Cardiac fibroblast (primary cell): ENCODE measurements at regions not wholly inside any gene's neighbourhood (a gene's known extent, or its start where the extent isn't known, plus 50 kb on each side); places are given as distances from the start of the nearest gene placed in this dataset.

Source experiments
- DNase-seq, 2 donors: peaks; one replicate each; pipeline versions ENCODE4 v3.0.0 to v3.0.0-alpha.2; 2010; ENCODE audit warnings: low read depth in 2 of 2
- H3K4me3 ChIP-seq, 2 donors: replicated peaks in 1 of 2; 1 replicate in 1 of 2; 2 replicates in 1 of 2; pipeline ENCODE4 v1.5.1; 2011; ENCODE audit warnings: low read depth in 2 of 2, low read length in 2 of 2, mild to moderate bottlenecking in 2 of 2, moderate library complexity in 1 of 2
- TF ChIP-seq, protein P1 (sequence below): IDR thresholded peaks from one replicate; pipeline ENCODE4 v1.5.1; 2011; ENCODE audit warnings: low read depth, mild to moderate bottlenecking, low read length, inconsistent platforms

DNA sequence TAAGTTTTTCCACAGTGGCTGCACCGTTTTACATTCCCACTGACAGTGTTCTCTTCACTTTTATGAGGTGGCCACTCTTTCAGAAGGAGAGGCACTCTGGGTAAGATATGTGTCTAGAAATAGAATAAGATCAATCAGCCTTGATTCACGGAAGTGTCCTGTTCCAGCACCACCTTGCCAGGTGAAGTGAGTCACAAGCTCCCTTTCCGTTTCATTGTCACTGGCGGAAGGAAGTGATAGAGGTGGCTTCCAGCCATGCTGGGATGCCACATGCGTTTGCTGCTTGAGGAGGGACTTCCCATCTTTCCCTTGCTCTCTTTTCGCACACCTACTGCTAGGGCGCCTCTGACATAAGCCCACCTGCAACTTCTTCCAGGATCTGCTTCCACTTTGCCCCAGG lies 217.1 kb downstream of the PIK3R1 start:
- no peak for DNase-seq
- no peak overlapping the region for H3K4me3 ChIP-seq
- TF ChIP-seq, protein P1, sequence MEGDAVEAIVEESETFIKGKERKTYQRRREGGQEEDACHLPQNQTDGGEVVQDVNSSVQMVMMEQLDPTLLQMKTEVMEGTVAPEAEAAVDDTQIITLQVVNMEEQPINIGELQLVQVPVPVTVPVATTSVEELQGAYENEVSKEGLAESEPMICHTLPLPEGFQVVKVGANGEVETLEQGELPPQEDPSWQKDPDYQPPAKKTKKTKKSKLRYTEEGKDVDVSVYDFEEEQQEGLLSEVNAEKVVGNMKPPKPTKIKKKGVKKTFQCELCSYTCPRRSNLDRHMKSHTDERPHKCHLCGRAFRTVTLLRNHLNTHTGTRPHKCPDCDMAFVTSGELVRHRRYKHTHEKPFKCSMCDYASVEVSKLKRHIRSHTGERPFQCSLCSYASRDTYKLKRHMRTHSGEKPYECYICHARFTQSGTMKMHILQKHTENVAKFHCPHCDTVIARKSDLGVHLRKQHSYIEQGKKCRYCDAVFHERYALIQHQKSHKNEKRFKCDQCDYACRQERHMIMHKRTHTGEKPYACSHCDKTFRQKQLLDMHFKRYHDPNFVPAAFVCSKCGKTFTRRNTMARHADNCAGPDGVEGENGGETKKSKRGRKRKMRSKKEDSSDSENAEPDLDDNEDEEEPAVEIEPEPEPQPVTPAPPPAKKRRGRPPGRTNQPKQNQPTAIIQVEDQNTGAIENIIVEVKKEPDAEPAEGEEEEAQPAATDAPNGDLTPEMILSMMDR: no peak

DNA sequence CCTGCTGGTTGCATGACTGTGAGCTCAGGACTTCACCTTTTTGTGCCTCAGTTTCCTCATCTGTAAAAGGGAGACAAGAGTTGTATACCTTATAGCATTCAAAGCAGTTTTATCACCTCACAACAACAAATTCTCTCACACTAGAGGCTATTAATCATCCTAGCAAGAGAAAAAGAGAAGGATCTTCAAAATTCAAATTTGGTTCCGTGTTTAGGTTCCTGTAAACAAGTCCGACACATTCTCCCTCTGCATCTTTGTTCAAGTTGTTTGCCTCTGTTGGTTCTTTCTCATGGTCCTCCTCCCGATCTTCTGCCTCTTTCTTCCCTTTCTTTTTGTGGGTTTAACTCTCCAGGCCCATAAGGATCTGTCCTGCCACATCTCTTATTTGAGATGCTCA lies 218.0 kb downstream of the PIK3R1 start:
- no peak for DNase-seq
- TF ChIP-seq, protein P1: no peak
- H3K4me3 ChIP-seq: no peak overlapping the region

DNA sequence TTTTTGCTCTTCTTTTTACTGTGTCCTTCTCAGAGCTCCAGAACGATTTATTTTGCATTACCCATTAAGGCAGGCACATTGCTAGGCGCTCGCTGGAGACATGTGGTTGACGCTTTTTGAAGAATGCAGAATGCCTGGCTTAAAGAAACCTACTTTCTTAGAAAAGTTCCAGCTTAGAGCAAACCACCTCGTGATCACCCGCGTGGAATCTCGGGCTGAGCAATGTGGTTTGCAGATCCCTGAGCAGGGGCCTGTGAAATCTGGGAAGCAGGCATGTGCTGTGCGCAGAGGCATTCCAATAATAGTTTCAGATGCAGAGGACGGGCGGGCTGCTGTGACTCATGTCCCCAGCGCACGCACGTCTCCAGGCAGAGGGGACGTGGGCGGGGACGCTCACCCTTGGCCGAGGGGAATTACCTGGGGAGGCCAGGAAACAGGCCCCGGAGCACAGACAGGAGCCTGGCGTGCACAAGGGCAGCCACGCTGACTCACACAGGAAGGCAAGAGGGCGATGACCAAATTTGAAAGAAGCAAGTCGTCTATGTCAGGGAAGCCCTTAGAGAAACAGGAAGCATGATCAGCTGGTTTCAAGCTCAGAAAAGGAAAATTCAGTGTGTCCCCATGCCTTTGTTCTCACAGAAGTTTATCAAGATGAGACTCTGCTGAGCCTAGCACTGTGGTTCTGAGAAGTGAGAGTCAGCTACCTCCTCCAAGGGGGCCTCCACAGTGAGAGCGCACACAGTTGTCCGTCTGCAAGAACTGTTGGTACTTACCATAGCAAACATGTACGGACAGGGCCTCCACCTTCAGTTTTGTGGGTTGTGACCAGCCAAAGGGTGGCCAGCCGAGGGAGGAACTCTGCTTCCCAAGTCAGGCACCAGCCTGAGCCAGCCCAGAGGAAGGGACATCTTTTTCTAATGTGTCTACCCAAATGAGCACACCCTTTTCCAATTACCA lies 218.6 kb downstream of the PIK3R1 start:
- TF ChIP-seq, protein P1: no peak
- peak; percentile 94 to 97 for DNase-seq
- no peak overlapping the region for H3K4me3 ChIP-seq

DNA sequence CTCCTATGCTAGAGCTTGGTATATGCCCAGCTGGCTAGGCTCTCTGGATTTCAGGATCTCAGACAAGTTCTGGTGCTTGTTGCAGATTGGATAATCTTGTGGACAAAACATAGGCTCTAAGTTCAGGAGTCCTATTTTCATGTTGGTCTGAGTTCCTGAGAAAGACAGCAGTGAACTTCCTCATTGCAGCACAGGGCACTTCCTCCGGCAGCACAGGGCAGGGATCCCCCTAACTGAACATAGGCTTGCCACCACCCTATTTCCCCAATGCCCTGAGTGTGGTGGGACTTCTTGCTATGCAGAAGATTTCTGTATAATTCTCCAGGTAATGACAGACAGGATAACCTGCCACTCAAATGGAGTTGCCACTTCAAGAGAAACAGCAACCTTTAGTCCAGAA lies 220.1 kb downstream of the PIK3R1 start:
- no peak overlapping the region for H3K4me3 ChIP-seq
- TF ChIP-seq, protein P1: no peak
- DNase-seq: no peak

DNA sequence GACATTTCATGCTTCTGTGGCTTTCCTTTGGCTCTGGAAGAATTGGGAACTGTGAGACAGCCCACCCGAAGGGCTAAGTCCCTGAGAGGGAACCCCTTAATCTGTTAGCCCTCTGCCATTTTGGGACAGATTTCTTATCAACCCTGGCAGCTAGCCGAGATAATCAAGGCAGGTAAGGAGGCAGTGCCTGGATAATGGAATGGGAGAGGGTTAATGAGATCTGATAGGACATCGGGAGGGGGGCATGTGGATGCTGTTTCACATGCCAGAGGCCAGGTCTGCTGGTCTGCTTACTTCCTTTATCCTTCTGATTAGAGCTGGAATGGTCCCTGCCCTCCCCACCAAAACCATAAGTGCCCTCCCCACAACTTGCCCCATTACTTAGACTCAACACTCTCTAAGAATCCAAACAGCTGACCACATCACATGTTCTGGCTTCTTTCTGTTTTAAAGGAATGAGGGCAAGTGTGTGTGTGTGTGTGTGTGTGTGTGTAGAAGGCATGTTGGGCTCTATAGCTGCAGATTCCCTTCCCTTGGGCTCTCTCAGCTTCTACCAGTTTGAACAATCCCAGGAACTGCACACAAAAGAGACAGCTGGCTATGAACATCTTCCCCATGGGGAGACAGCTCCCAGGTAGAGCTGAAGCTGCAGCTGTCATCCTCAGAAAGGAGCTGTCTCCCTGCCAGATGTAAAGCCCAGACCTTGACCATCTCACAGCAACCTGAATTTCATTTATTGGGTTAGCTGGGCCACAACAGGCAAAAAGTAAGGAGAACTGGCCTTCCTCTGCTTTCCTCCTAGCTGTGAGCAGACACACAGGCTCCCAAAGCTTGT lies 221.3 kb downstream of the PIK3R1 start:
- TF ChIP-seq, protein P1: no peak
- no peak overlapping the region for H3K4me3 ChIP-seq
- peak in 1 of 2 donors; percentile 43 for DNase-seq

DNA sequence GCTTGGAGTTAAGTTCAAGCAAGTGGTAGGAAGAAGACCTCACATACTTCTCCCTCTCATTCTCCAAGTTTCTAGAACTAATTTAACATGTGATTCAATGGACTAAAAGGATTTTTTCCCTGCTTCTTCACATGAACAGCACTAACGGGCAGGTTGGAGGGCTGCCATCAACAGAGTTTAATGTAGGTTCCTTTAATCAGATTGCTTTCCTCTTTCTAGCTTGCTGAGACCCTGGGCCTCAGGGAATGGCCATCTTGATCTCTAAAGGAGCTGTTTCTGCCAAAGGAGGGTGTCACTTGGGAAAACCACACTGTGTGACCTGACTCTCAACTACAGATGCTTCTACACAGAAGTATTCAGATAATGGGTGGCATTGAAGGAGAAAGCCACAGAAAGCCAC lies 223.3 kb downstream of the PIK3R1 start:
- no peak for DNase-seq
- H3K4me3 ChIP-seq: no peak overlapping the region
- TF ChIP-seq, protein P1: no peak
